Lower lobe of right lung (tissue), 2 donors: ENCODE measurements at regions not wholly inside any gene's neighbourhood (a gene's known extent, or its start where the extent isn't known, plus 50 kb on each side); places are given as distances from the start of the nearest gene placed in this dataset.

Experiments used
- ATAC-seq, 2 donors: fragments of 200-7000 bp; cut with Tn5 transposase; one replicate each; pipeline ENCODE4 v1.9.1; 2020 to 2022; ENCODE audit warnings: mild to moderate bottlenecking in 2 of 2, moderate library complexity in 2 of 2
- DNase-seq: peaks from one replicate; pipeline ENCODE4 v3.0.0-alpha.2; 2020
- H3K27ac ChIP-seq: fragments of 200-600 bp; one replicate; pipeline ENCODE4 v1.8.0; 2022
- H3K27me3 ChIP-seq: fragments of 200-600 bp; one replicate; pipeline ENCODE4 v1.8.0; 2022; ENCODE audit warnings: low read depth
- H3K36me3 ChIP-seq: fragments of 200-600 bp; one replicate; pipeline ENCODE4 v1.8.0; 2022; ENCODE audit warnings: mild to moderate bottlenecking
- H3K4me1 ChIP-seq: fragments of 200-600 bp; one replicate; pipeline ENCODE4 v1.8.0; 2022
- H3K4me3 ChIP-seq: fragments of 200-600 bp; one replicate; pipeline ENCODE4 v1.8.0; 2022; ENCODE audit warnings: mild to moderate bottlenecking
- H3K9me3 ChIP-seq: fragments of 200-600 bp; one replicate; pipeline ENCODE4 v1.8.0; 2022
- intact Hi-C: fragments of 100-400 bp; cut with DNase I; formaldehyde crosslinking; loops from one replicate; pipeline ENCODE4 v1.11.0; 2022
- TF ChIP-seq, protein P1 (sequence below): fragments of 200-600 bp; IDR thresholded peaks from one replicate; pipeline ENCODE4 v1.8.0; 2022; ENCODE audit warnings: antibody characterized with exemption, mild to moderate bottlenecking
- donor health status: DM: no; HTN: yes; CAD: no; lungs with severe emphysema.

DNA sequence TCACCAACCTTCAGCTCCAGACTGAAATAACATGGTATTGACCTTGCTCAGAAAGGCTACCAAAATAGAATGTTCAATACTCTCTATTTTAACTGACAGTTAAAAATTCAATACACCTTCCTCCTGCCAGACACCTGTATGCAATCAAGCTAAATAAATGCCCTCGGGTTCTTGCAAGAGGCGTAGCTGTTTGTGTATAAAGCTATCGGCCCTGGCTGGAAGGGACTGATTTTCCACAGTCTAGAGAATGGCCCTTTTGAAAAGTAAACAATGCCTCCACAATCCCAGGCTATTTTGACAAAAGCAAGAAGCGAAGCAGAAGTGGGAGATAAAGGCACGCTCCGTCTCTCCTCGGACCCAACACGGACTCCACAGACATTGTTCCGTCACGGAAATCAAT lies 791.2 kb downstream of the BRD1 start:
- H3K4me1 ChIP-seq: no peaks in the 10 kb centered on the region
- H3K27me3 ChIP-seq: peaks cover 21% of the 10 kb centered on the region
- TF ChIP-seq, protein P1, sequence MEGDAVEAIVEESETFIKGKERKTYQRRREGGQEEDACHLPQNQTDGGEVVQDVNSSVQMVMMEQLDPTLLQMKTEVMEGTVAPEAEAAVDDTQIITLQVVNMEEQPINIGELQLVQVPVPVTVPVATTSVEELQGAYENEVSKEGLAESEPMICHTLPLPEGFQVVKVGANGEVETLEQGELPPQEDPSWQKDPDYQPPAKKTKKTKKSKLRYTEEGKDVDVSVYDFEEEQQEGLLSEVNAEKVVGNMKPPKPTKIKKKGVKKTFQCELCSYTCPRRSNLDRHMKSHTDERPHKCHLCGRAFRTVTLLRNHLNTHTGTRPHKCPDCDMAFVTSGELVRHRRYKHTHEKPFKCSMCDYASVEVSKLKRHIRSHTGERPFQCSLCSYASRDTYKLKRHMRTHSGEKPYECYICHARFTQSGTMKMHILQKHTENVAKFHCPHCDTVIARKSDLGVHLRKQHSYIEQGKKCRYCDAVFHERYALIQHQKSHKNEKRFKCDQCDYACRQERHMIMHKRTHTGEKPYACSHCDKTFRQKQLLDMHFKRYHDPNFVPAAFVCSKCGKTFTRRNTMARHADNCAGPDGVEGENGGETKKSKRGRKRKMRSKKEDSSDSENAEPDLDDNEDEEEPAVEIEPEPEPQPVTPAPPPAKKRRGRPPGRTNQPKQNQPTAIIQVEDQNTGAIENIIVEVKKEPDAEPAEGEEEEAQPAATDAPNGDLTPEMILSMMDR: no peak
- ATAC-seq: no peak
- intact Hi-C loops: no loop called here
- H3K27ac ChIP-seq: no peak overlapping the region
- no peaks in the 10 kb centered on the region for H3K9me3 ChIP-seq
- H3K36me3 ChIP-seq: no peaks in the 10 kb centered on the region
- DNase-seq: no peak
- no peak overlapping the region for H3K4me3 ChIP-seq

DNA sequence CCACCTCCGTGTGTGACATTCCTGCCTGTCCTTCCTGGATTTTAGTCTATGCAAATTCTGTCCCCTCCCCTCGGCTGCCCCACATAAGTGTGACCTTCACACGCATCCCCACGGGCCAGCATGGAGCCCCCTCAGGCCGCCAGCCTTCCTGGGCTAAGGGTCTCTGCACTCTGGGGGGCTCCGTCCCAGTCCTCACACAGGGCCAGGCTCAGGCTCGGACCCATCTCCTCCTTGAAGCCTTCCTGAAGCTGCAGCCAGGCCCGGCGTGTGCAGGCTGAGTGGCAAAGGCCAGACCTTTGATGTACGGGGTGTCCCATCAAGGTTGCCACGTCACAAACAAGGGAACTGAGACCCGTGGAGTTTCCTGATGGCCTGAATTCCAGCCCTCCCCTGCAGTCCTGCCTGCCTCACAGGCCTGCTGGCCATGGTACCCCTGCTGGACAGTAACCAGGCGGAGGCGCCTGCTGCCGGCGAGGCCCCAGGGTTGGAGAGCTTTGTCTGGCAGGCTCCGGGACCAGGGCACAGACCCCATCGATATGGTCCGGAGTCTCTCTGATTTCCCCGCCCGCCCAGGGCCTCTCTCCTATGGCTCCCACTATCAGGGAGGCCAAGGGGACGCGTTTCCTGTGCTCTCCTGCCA lies 791.7 kb downstream of the BRD1 start:
- no peak for DNase-seq

DNA sequence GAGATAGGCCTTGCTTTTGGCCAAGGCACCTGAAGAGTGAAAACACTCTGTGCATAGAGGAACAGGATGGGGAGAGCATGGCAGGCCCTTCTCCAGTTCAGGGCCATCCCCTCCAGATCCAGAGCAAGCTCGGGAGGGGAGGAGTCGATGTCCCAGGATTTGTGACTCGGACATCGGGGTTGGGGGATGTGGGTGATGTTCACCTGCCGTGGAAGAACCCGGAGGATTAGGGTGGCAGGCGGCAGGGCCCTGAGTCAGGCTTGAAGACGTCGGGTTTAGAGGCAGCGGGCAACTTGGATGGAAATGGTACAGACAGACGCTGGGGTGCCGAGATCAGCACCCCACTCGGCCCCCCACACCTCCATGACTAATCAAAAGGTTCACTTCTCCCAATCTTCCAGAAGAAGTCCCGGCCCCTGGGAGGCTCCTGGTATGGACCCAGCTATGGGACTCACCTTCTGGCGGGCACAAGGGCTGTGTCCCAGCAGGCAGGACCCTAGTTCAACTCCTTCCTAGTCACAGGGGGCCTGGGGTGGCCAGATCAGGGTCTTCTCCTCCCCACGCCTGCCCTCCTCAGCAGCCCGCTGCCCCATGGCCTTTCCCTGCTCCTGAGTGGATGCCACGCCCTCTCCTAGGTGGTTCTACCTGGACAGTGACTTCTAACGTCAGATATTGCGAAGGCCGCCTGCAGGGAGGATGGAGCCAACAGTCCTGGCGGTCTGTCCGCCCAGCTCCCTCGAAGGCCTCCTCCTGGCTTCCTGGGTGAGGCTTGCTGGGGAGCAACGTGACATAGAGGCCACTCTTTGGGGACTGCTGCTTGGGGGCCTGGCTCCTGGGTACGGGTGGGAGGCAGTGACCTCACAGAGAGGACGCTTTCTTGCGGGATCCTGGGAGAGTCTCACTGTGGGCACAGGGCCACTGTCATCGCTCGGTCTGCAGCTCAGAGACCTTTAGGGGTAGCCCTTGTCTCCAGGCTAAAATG lies 792.5 kb downstream of the BRD1 start:
- TF ChIP-seq, protein P1: no peak
- DNase-seq (no peak), ATAC-seq (no peak)
- no peak overlapping the region for H3K4me3 ChIP-seq
- intact Hi-C loops: no loop called here
- no peak overlapping the region for H3K27ac ChIP-seq
- peaks cover 19% of the 10 kb centered on the region for H3K27me3 ChIP-seq
- no peaks in the 10 kb centered on the region for H3K9me3 ChIP-seq
- no peaks in the 10 kb centered on the region for H3K4me1 ChIP-seq
- H3K36me3 ChIP-seq: no peaks in the 10 kb centered on the region

More for the DNA sequence above, 791.7 kb downstream of the BRD1 start:
- H3K36me3 ChIP-seq: no peaks in the 10 kb centered on the region
- peaks cover 21% of the 10 kb centered on the region for H3K27me3 ChIP-seq
- H3K27ac ChIP-seq: no peak overlapping the region
- H3K4me1 ChIP-seq: no peaks in the 10 kb centered on the region
- TF ChIP-seq, protein P1: no peak
- intact Hi-C loops: no loop called here
- H3K9me3 ChIP-seq: no peaks in the 10 kb centered on the region
- no peak overlapping the region for H3K4me3 ChIP-seq
- ATAC-seq: no peak

DNA sequence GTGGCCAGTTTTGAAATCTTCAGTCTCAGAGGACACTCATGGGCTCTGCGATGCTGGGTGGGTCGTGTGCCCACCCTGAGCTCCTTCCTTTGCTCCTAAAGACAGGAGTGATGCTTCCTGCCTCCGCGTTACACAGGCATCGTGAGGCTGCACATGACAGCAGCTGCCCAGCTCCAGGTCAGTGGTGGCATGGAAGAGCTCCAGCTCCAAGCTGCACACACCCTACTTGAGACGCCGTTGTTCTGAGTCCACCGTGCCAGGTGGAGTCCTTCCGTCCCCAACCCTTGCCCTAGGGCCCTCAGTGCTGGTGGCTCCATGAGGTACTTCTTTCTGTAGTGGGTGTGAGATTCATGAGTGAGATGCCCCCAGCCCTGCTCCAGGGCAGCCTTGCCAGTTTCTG lies 794.1 kb downstream of the BRD1 start:
- no peak overlapping the region for H3K4me3 ChIP-seq
- H3K36me3 ChIP-seq: no peaks in the 10 kb centered on the region
- peaks cover 17% of the 10 kb centered on the region for H3K27me3 ChIP-seq
- H3K9me3 ChIP-seq: no peaks in the 10 kb centered on the region
- ATAC-seq: no peak
- no peaks in the 10 kb centered on the region for H3K4me1 ChIP-seq
- no peak overlapping the region for H3K27ac ChIP-seq
- TF ChIP-seq, protein P1: no peak
- intact Hi-C loops: no loop called here
- no peak for DNase-seq

DNA sequence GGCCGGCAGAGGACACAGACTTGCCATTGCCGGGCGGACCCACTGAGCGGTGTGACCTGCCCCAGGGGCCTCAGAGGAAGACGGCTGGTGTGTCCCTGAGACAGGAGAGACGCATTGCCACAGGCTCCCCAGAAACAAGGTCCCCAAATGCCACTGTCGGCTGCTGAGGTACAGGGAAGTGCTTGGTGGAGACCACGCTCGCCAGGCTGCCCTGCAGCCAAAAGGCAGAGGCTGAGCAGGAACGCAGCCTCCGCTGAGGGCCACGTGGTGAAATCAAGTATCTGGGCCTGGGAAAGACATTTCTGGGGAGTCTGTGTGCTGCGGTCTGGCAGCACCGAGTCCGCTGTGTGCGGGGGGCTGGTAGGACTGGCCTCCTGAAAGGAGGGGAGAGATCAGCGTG lies 794.9 kb downstream of the BRD1 start:
- Histone ChIP-seq H3K36me3 (no peaks in the 10 kb centered on the region), H3K27ac (no peak overlapping the region), H3K27me3 (peaks cover 17% of the 10 kb centered on the region), H3K4me1 (no peaks in the 10 kb centered on the region), H3K9me3 (no peaks in the 10 kb centered on the region), H3K4me3 (no peak overlapping the region)
- ATAC-seq (no peak), DNase-seq (no peak)
- TF ChIP-seq, protein P1: no peak
- intact Hi-C loops: no loop called here
